Islet precursor cell (in vitro differentiated cells): ENCODE measurements at regions not wholly inside any gene's neighbourhood (a gene's known extent, or its start where the extent isn't known, plus 50 kb on each side); places are given as distances from the start of the nearest gene placed in this dataset.

Source experiments
- DNase-seq: peaks from one replicate; pipeline ENCODE4 v3.0.0-alpha.2; 2018

DNA sequence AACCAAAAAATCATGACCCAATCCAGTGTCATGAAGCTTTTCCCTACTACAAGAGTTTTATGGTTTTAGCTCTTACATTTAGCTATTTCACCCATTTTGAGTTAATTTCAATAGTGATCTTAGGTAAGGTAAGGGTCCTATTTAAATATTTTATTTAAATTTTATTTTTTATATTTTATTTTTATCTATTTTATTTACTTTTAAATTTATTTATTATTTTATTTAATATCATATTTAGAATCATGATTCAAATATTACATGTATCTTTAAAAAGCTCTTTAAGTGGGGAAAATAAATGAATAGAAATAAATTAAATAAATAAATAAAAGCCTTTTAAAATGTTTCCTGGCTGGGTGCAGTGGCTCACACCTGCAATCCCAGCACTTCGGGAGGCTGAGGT is 276.0 kb downstream of the SKIDA1 start:
- DNase-seq, result no peak

DNA sequence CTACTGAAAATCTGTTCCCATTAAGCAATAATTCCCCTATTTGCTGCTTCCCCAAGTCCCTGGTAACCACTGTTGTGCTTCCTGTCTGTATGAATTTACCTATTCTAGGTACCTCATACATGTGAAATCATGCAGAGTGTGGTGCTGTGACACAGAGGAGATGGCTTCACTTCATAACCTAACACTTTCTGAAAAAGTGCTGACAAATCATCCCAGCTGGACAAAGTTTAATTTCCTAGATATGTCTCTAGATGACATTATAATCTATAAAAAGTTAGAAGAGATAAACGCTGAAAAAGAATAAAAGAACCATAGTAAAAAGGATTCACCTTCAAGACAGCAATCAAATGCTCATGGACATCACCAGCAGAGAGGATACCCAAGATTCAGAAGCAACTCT is 277.9 kb downstream of the SKIDA1 start:
- DNase-seq, result no peak

DNA sequence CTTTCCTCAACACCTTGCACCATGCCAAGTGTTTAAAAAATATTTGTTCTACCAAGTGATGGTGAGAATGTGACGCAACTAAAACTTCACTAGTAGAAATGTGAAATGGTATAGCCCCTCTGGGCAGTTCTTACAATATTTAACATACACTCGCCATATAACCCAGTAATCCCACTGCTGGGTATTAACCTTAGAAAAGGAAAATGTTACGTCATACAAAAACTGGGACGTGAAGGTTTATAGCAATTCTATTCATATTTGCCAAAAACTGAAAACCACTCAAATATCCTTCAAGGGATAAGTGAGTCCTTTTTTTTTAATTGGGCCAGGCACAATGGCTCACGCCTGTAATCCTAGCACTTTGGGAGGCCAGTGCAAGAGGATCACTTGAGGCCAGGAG is 279.3 kb downstream of the SKIDA1 start:
- no peak for DNase-seq

DNA sequence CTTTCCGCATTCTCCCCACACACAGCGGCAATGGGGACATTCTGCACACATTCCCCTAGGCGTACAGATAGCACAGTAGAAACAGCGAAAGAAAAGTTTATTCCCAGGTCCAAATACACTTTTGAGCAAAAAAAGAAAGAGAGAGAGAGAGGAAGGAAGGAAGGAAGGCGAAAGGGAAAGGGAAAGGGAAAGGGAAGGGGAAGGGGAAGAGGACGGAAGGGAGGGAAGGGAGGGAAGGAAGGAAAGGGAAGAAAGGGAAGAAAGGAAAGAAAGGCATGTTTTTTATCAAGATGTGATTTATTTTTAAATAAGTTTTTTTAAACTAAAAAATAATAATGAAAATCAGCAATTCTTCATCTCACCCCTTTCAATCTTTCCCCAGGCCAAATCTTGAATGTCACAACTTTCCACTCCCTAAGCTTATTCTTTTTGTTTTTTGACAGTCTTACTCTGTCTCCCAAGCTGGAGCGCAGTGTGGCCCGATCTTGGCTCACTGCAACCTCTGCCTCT is 281.7 kb downstream of the SKIDA1 start:
- DNase-seq, result no peak

DNA sequence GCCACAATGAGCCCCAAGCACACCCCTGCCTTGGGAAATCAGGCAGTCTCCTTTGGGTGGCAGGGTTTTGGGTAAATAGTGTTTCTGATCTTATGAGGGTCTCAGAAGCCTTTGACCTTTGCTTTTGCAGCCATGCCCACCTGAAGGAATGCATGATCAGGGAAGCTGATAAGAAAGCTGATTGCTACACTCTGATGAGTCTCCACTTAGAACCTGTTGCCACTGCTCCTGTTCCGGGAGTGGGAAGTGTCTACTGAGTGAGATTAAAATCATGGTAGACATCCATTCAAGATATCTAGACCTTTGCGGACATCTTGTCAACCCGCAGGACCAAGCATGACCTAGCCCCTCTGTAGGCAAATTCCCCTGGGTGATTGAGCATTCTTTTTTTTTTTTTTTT is 282.6 kb downstream of the SKIDA1 start:
- no peak for DNase-seq

DNA sequence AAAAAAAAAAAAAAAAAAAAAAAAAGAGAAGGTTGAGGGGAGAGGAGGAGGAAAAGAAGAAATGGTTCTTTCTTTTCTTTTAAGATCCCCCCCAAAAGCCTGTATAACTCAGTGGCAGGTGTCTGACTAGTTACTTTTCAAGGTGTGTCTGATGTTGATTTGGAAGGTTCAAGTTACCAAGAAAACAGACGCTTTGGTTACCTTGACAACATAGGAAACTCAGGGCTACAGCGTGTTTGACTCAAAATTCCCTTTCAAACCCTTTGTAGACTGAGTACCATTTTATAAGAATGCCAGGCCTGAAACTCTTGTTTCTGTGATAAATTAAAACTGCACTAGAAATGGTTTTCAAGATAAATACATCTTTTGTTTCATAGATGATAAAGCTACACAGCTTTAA is 286.8 kb downstream of the SKIDA1 start:
- DNase-seq, result no peak

DNA sequence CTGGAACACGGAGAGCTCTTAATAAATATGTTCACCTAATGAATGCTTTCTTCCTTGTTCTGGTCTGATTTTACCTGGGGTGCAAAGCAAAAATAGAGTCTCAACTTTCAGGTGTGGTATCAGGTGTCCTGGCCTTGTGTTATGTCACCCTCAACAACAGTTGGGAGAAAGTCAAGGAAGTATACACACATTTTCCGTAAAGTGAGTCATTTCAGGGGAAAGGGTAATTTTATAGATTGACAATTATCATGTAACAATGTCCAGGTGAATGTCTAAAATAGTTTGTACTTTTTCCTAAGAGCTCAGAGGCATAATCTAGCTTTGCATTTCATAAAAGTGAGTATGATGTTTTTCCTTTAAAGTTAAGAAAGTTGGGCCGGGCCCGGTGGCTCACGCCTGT is 287.4 kb downstream of the SKIDA1 start:
- no peak for DNase-seq

DNA sequence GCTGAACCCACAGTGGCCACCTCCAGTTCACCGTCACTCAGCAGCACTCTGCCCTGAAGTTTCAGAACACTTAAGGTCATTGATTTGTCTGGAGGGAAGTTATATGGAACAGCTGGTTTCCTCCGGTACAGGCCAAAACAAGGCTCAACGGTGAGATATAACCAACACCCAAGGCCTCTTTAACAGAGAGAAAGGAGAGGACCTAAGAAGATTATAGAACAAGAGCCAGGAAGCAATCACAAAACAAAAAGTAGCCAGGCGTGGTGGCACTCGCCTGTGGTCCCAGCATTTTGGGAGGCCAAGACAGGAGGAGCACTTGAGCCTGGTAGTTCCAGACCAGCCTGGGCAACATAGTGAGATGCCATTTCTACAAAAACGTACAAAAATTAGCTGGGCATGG is 290.7 kb downstream of the SKIDA1 start:
- DNase-seq, result no peak

DNA sequence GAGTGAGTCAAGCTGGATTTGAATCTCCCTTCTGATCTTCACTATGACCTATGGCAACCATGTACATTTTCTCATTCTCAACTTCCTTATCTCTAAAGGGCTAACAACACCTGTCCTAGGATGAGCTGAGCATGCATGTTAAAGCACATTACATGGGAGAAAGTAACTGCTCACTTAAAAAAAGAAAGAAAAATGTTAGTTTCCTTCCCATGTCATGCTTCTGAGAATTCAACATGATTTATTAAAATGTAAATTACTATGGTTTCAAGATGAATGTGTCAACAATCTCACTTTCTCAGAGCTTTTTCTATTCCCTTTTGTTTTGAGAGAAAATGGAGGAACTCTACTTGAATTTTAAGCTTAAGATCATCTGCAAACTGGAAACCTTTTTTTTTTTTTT is 295.3 kb downstream of the SKIDA1 start:
- DNase-seq, result no peak

DNA sequence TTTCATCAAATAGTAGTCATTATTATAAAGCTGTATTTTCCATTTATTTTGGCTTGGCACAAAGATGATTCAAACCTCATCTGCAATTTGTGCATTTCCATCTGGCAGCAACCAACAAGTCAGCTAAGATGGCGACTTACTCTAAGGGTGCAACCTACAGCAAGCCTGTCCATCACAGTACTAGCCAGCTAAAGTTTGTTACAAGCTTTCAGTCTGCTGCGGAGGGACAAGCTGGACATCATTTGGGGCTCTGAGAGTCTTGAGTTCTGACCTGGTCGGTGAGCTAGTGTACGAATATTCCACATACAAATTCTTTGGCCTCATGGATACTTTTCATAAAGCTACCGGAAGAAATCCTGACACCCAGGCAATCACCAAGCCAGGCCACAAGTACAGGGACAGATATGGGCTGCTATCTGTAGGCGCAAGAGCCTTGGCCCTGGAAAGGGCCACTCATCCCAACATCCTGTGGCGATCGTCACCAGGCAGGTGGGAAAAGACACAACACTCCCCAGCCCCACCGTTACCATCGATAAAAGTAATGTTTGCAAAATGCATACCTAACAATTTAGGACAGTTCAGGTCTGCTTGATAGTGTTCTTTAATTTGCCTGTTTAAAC is 307.6 kb downstream of the SKIDA1 start:
- DNase-seq, result no peak

DNA sequence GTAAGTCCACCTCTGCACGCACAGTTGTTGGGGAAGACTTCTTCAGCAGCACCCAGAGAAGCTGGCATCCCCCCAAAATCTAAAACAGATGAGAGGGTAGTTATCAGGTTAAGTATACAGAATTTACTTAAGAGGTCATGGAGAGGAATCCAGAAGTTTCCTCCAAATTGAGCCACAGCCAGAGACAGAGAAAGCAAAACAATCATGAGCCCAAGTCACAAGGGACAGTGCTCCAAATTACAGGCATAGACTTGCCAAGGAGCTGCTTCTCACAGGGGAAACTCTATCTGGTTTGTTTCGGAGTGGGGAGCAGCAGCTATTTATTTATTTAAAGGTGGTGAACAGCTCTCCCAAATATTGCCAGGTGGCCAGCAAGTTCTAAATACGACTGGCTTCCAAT is 308.4 kb downstream of the SKIDA1 start:
- no peak for DNase-seq

DNA sequence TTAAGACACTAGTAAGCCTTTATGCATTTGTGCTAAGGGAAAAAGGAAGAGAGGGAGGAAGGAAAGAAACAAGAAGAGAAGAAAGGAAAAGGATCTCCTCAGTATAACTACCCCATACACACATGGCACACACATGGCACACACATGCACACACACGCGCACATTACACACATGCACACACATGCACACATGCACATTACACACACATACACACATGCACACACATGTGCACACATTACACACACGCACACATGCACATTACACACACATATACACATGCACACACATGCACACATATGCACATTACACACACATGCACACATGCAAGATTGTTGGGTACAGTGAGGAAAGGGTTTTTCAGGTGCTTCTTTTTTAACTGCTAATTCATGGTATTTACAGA is 311.2 kb downstream of the SKIDA1 start:
- no peak for DNase-seq

DNA sequence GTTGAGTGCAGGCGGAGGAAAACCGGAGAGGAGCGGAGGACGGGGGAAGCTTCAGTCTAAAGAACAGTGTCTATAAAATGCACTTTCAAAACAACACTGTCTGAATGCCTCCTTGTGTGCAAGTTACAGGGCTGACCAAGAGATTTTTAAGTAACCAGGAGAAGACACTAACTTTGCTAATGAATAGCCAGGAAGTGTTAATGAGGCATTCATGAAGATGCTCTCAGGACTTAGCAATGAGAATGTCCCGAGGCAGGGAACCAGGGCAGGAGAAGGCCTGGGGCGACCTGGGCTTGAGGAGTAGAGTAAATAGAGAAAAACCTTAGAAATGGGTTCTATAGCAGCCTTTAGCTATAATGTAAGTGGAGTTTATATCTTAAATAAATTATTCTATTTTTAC is 312.1 kb downstream of the SKIDA1 start:
- no peak for DNase-seq

DNA sequence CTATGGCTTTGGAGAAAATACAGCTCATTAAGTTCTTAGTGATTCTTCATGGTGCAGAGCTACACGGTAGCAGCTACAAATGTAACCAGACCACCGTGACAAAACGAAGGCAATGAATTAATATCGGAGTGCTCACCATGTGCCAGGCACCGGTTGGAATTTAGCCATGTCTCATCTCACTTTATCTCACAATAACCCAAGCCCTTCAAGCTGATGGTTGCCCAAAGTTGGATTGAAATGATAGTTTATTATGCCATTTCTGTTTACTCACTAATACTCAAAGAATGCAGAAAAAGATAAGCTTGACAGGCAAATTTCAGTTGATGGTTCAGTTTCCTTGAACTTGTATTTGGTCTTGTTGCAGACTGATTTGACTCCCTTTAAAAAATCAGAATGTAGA is 312.6 kb downstream of the SKIDA1 start:
- DNase-seq, result no peak

DNA sequence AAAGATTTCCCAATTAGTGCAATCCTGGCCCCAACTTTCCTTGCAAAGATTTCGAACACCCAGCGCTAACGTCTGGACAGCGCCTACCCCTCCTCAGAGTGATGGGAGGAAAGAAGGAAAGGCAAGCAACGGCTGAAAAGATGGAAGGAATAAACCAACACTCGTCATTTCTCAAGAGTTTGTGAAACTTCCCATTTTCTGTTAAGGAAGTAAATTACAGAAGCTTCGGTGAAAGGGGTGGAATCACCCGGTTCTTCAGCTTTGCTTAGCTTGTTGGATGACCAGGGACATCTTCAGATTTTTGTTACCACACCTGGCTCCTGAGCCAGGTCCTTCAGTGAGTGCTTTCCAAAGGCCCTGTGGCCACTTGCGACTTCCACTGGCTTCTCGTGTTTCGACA is 313.1 kb downstream of the SKIDA1 start:
- DNase-seq, result no peak

DNA sequence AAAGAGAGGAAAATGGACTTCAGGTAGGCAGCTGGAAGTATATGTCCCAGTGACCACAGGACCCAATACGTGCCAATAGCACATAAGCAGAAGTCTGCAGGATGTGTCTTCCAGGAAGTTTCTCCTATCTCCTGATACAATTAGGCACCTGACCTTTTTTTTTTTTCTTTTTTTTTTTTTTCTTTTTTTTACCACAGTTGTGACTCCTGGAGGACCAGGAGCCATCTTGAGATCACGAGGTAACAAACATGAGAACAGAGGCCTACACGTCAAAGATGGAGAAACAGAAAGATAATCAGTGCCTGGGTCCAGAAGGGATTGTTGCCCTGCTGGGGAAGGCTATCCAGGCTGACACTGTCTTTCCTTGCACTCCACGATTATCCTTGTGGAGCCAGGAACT is 312.4 kb upstream of the NEBL start:
- no peak for DNase-seq

DNA sequence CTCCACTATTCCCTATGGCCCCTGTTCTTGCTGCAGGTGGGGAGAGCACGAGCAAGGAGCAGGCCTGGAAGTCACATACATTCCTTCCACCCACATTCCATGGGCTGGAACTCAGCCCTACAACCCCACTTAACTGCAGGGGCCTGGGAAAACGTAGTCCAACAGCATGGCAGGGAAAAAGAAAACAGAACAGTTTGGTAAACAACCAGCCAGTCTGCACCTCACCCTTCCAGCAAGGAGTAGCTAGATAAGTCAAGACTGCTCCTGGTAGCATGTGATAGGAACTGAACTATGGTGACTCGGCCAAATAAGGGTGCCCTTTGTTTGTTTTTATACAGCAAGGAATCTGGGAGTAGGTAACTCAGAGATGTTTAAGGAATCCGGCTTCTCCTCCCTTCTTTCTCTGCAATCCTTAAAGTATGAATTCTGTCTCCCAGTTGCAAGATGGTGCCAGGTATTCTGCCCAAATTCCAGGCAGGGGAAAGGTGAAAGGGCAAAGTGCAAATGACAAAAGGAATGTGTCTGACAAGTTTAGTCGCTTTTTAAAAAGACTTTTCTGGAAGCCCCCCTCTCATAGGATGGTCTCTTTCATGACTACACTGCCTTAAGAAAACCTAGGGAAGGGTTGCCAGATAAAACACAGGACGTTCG is 311.7 kb upstream of the NEBL start:
- DNase-seq, result peak; percentile 61

DNA sequence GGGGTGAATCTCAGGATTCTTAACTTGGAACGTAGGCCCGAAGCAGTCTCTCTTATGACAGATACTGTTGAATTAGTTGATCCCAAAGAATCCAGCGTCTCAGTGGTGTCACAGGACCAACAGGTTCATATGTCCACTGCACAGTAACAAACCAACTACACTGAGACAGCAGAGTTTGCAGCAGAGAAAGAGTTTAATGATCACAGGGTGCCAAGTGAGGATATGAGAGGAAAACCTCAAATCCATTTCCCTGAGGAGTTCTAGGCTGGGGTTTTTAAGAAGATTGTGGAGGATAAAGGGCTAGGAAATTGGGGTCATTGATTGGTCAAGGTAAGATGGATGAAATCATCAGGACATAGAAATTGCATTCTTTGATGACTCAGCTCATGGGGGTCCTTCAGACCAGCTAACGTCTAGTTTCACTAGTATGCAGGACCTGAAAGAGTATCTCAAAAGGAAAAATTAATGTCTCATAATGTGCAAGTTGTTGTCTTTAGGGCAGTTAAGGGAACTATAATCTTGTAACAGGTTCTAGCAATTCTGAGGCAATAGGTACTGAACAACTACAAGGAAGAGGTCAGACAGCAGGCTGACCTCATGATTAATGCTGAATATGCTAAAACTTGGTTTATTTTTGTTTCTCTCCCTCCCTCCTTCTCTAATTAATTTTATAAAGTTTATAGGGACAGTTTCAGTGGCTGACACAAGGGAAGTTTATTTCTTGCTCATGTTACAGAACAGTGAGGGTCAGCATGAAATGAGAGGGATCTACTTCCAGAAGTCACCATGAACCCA is 310.9 kb upstream of the NEBL start:
- DNase-seq, result no peak

DNA sequence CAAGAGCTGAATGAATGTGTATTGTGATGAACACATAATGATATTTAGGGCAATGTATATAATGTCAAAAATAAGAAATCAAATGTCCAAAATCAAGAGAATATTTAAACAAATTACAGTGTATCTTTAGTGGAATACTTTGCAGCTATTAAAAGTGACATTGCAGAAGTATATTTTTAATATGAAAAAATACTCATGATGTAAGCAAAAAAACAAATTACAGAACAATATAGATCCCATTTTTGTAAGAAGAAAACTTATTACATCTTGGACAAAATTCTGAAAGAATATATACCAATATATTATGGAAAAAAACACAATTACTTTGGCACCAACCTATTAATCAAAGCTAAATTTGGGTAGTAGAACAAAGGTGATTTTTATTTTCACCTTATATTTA is 308.2 kb upstream of the NEBL start:
- DNase-seq, result no peak

DNA sequence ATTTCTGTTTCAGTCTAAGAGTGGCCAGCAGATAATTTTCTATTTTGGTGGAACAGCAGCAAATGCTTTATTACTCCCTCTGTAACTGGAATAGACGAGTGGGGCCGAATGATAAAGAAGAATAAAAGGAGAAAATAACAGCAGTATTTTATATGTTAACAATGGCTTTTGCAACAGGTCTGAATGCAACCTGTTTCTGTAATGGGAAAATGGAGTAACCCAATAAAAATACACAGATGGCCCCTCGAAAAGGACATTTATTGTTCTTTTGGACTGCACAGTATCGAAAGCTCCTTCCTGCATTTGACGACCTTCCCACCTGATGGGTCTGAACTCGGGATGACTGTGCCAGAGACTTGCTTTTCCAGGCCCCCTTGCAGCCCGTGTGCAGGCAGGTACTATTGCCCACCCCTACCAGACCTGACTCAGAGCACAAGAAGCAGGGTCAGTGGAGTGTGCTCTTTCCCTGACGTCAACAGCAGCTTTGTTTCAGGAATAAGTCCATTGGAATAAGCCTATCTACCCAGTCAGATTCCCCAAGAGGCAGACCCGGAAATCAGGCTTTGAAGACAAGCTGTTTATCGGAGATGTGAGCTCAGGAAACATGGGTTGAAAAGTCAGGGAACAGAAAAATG is 306.5 kb upstream of the NEBL start:
- DNase-seq, result no peak

DNA sequence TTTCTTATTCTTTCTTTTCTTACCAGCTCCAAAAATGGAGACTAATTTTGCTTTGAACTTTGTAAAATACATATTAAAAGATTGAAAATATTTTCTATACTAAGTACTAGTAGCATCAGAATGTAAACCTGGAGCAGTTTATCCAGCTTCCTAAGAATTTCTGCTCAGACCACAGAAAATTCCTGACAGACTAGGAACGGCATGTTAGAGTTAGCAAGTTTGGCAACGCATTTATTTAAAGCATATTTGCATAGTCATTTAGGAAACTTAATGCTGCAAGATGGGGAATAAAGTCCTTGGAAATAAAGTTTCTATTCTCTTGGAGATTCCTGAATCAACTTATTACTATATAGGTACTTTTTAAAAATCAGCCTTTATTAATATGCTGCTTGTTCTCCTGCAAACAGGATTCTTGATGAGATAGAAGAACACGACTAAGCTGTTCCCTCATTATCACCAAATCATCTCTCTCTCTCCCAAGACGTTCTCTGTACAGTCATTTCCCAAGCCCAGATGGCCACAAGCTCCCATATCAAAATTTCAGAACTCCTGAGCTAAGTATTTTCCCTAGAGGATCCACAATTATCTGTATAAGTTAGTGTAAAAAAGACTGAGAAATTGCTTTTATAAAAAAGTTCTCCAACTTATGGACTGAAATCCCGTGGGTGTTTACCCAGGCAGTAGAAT is 305.8 kb upstream of the NEBL start:
- DNase-seq, result no peak

DNA sequence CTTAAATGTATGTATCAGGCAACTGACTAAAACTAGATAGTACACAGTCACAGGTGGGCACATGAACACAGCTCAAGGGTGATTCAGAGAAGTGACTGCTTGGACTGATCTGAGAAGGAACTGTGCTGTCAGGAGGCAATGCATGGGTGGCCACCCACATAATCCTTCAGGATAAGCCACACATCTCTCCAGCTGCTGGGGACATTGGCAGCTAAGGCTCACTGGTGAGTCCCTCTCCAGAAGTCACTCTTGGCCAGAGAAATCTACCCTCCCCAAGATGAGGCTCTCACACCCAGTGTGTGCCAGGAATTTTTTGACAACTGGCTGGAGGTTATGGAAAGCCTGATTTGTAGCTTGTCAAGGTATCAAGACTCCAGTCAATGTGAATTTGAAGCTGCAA is 302.4 kb upstream of the NEBL start:
- DNase-seq, result no peak

DNA sequence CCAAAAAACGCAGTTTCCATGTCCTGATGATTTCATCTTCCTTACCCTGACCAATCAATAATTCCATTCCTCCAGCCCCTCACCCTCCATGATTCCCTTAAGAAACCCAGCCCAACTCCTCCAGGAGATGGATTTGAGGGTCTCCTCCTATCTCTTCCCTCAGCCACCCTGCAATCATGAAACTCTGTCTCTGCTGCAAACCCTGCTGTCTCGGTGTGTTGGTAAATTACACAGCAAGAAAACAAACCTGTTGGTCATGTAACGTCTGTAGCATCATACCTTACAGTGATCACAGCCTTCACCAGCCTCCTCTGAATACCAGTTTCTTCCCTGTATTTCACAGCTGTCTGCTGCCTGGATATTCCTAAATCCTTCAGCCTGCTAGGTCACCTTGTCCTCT is 300.7 kb upstream of the NEBL start:
- no peak for DNase-seq
